ENCODE measurements at regions not wholly inside any gene's neighbourhood (a gene's known extent, or its start where the extent isn't known, plus 50 kb on each side); places are given as distances from the start of the nearest gene placed in this dataset.

DNA sequence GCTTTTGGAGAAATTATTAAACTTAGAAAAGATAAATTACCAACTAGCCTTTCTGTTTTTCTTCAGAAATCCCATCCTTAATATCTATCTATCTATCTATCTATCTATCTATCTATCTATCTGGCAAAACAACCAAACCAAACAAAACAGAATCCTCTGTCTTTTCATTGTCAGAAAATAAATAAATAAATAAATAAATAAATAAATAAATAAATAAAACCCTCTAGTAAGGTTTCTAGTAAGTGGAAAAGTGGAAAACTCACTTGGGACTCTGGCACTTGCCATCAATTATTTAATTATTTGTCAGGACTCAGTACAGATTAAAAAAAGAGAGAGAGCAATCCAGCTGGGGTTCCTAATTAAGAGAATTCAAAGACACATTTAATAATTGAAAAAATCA is 556.2 kb upstream of the CHORDC1 start:
- Histone ChIP-seq H3K9me3 (no peaks in the 10 kb centered on the region), H3K27ac (no peak overlapping the region), H3K27me3 (no peaks in the 10 kb centered on the region), H3K4me1 (no peaks in the 10 kb centered on the region), H3K36me3 (no peaks in the 10 kb centered on the region), H3K4me3 (no peak overlapping the region), H3K9ac (ENCODE audit: low read depth in 2 of 2, low read length in 2 of 2) (no peak overlapping the region)
- DNase-seq = no peak
- intact Hi-C loops (cut with DNase I) = no loop called here
- TF ChIP-seq, protein P1, sequence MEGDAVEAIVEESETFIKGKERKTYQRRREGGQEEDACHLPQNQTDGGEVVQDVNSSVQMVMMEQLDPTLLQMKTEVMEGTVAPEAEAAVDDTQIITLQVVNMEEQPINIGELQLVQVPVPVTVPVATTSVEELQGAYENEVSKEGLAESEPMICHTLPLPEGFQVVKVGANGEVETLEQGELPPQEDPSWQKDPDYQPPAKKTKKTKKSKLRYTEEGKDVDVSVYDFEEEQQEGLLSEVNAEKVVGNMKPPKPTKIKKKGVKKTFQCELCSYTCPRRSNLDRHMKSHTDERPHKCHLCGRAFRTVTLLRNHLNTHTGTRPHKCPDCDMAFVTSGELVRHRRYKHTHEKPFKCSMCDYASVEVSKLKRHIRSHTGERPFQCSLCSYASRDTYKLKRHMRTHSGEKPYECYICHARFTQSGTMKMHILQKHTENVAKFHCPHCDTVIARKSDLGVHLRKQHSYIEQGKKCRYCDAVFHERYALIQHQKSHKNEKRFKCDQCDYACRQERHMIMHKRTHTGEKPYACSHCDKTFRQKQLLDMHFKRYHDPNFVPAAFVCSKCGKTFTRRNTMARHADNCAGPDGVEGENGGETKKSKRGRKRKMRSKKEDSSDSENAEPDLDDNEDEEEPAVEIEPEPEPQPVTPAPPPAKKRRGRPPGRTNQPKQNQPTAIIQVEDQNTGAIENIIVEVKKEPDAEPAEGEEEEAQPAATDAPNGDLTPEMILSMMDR (IDR thresholded peaks at IDR 0.05) = no peak

- Histone ChIP-seq H3K9me3 (no peaks in the 10 kb centered on the region), H3K27me3 (no peaks in the 10 kb centered on the region), H3K27ac (no peak overlapping the region), H3K4me3 (no peak overlapping the region), H3K36me3 (no peaks in the 10 kb centered on the region), H3K4me1 (no peaks in the 10 kb centered on the region), H3K9ac (ENCODE audit: low read depth in 2 of 2, low read length in 2 of 2) (no peak overlapping the region)
- intact Hi-C loops (cut with DNase I) = no loop called here
- no peak for DNase-seq
- TF ChIP-seq, protein P1 (IDR thresholded peaks at IDR 0.05) = no peak
These were observed 552.8 kb upstream of the CHORDC1 start for GRCh38 chr11:90775567-90776165.

- Histone ChIP-seq H3K27ac (no peak overlapping the region), H3K9ac (ENCODE audit: low read depth in 2 of 2, low read length in 2 of 2) (no peak overlapping the region), H3K36me3 (no peaks in the 10 kb centered on the region), H3K27me3 (no peaks in the 10 kb centered on the region), H3K4me3 (no peak overlapping the region), H3K9me3 (no peaks in the 10 kb centered on the region), H3K4me1 (no peaks in the 10 kb centered on the region)
- DNase-seq = no peak
- intact Hi-C loops (cut with DNase I) = no loop called here
- TF ChIP-seq, protein P1 (IDR thresholded peaks at IDR 0.05) = no peak
These were observed 552.1 kb upstream of the CHORDC1 start for GRCh38 chr11:90774727-90775566.

DNA sequence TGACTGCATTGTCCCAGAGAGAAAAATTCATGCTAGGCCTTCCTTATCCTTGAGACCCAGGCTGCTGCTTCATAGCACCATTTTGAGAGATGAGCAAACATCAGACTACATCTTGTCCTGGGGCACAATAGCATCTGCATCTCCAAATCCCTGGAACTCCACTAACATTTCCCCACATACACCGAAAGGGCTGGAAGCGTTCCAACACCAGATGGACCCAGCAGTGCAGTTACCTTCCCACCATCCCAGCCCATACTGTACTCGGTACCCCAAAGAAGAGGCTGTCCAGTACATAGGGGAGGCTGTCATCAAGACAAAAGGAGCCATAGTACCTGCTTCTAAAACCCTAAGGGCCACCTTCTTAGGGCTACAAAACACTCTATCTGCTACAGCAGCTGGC is 547.2 kb upstream of the CHORDC1 start:
- DNase-seq = no peak
- H3K9me3 ChIP-seq = no peaks in the 10 kb centered on the region
- H3K27me3 ChIP-seq = no peaks in the 10 kb centered on the region
- TF ChIP-seq, protein P1 (IDR thresholded peaks at IDR 0.05) = no peak
- no peak overlapping the region for H3K4me3 ChIP-seq
- H3K27ac ChIP-seq = no peak overlapping the region
- H3K9ac ChIP-seq (ENCODE audit: low read depth in 2 of 2, low read length in 2 of 2) = no peak overlapping the region
- H3K36me3 ChIP-seq = no peaks in the 10 kb centered on the region
- intact Hi-C loops (cut with DNase I) = no loop called here
- H3K4me1 ChIP-seq = no peaks in the 10 kb centered on the region

- no peaks in the 10 kb centered on the region for H3K27me3 ChIP-seq
- H3K4me1 ChIP-seq = no peaks in the 10 kb centered on the region
- H3K9ac ChIP-seq (ENCODE audit: low read depth in 2 of 2, low read length in 2 of 2) = no peak overlapping the region
- H3K36me3 ChIP-seq = no peaks in the 10 kb centered on the region
- TF ChIP-seq, protein P1 (IDR thresholded peaks at IDR 0.05) = no peak
- no peaks in the 10 kb centered on the region for H3K9me3 ChIP-seq
- DNase-seq = no peak
- H3K27ac ChIP-seq = no peak overlapping the region
- intact Hi-C loops (cut with DNase I) = no loop called here
- no peak overlapping the region for H3K4me3 ChIP-seq
These were observed 543.3 kb upstream of the CHORDC1 start for GRCh38 chr11:90766121-90766520.
